ENCODE measurements at regions not wholly inside any gene's neighbourhood (a gene's known extent, or its start where the extent isn't known, plus 50 kb on each side); places are given as distances from the start of the nearest gene placed in this dataset.

GRCh38 chr1:209172286-209172685 lies 411.2 kb upstream of the CAMK1G start:
- TF ChIP-seq REST (IDR thresholded peaks at IDR 0.05; ENCODE audit: insufficient read depth in 1 of 2, low read depth in 2 of 2, low read length in 1 of 2) (no peak), CTCF (IDR thresholded peaks at IDR 0.05) (no peak), SIN3A (IDR thresholded peaks at IDR 0.05; ENCODE audit: borderline replicate concordance, insufficient read depth, low read depth, low read length) (no peak), POLR2AphosphoS5 (IDR thresholded peaks at IDR 0.05; ENCODE audit: low read depth, low read length) (no peak), TCF7L2 (IDR thresholded peaks at IDR 0.05; ENCODE audit: low read depth, low read length) (no peak)
